Mammary epithelial cell (primary cell): ENCODE measurements at regions not wholly inside any gene's neighbourhood (a gene's known extent, or its start where the extent isn't known, plus 50 kb on each side); places are given as distances from the start of the nearest gene placed in this dataset.

ENCODE experiments used
- EZH2 ChIP-seq: IDR thresholded peaks from 2 replicates; pipeline ENCODE4 v1.6.1; 2012; ENCODE audit warnings: low read length, inconsistent platforms, borderline replicate concordance
- TF ChIP-seq, protein P1 (sequence below), 2 donors: IDR thresholded peaks in 1 of 2; conservative IDR thresholded peaks in 1 of 2; 2 replicates each; pipeline ENCODE4 v1.5.1; 2011 to 2012; ENCODE audit warnings: inconsistent platforms in 2 of 2, low read length in 2 of 2, mild to moderate bottlenecking in 2 of 2, control low read depth in 1 of 2, low read depth in 1 of 2; ENCODE audit not compliant: insufficient read depth in 1 of 2; ENCODE audit errors: extremely low read depth in 1 of 2

DNA sequence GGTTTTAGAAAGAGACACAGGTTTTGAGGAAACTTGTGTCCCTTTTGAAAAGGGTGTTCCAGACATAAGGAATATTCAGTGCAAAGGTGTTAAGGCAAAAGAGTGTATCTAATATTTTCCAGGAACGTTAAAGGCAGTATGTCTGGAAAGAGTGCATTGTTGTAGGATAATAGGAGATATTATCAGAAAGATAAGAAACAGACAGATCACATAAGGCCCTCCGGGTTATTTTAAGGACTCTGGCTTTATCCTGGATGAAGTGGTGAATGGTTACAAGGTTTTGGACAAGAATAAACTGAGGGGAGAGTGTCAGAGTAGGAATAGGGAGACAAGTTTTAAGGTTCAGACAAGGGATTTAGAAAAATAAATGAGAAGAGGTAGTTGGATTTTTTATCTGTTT lies 493.7 kb upstream of the GRM7 start:
- TF ChIP-seq, protein P1, sequence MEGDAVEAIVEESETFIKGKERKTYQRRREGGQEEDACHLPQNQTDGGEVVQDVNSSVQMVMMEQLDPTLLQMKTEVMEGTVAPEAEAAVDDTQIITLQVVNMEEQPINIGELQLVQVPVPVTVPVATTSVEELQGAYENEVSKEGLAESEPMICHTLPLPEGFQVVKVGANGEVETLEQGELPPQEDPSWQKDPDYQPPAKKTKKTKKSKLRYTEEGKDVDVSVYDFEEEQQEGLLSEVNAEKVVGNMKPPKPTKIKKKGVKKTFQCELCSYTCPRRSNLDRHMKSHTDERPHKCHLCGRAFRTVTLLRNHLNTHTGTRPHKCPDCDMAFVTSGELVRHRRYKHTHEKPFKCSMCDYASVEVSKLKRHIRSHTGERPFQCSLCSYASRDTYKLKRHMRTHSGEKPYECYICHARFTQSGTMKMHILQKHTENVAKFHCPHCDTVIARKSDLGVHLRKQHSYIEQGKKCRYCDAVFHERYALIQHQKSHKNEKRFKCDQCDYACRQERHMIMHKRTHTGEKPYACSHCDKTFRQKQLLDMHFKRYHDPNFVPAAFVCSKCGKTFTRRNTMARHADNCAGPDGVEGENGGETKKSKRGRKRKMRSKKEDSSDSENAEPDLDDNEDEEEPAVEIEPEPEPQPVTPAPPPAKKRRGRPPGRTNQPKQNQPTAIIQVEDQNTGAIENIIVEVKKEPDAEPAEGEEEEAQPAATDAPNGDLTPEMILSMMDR (conservative IDR thresholded peaks at IDR 0.05 in 1 of 2, IDR thresholded peaks at IDR 0.05 in 1 of 2; ENCODE audit: extremely low read depth in 1 of 2, insufficient read depth in 1 of 2, low read depth in 1 of 2, low read length in 2 of 2), result no peak
- TF ChIP-seq EZH2, result no peak
